ENCODE measurements at regions not wholly inside any gene's neighbourhood (a gene's known extent, or its start where the extent isn't known, plus 50 kb on each side); places are given as distances from the start of the nearest gene placed in this dataset.

- TF ChIP-seq CTCF (IDR thresholded peaks at IDR 0.05) (no peak), POLR2A (IDR thresholded peaks at IDR 0.05) (no peak), POLR2AphosphoS5 (IDR thresholded peaks at IDR 0.05) (no peak)
These were observed 71.3 kb upstream of the EYA2 start for GRCh38 chr20:46823271-46823751.
